A549 (cell line): ENCODE measurements at regions not wholly inside any gene's neighbourhood (a gene's known extent, or its start where the extent isn't known, plus 50 kb on each side); places are given as distances from the start of the nearest gene placed in this dataset.

Experiments
- CTCF ChIP-seq: fragments of >200 bp; sonication (Bioruptor Twin); formaldehyde crosslinking; IDR thresholded peaks from 3 replicates; pipeline ENCODE4 v1.5.1; 2016
- JUNB ChIP-seq: fragments of >200 bp; sonication (Bioruptor Twin); formaldehyde crosslinking; IDR thresholded peaks from 2 replicates; pipeline ENCODE4 v1.6.1; 2016
- KDM1A ChIP-seq: fragments of 200-600 bp; sonication (generic); IDR thresholded peaks from 2 replicates; pipeline ENCODE4 v1.6.1; 2016; ENCODE audit warnings: low read depth, mild to moderate bottlenecking
- MAZ ChIP-seq: fragments of 150-350 bp; IDR thresholded peaks from 2 replicates; pipeline ENCODE4 v1.6.1; 2014; ENCODE audit warnings: antibody characterized with exemption, low read depth, low read length, borderline replicate concordance
- PHF8 ChIP-seq: fragments of 200-600 bp; sonication (generic); IDR thresholded peaks from 2 replicates; pipeline ENCODE4 v1.6.1; 2016; ENCODE audit warnings: low read depth, mild to moderate bottlenecking, antibody characterized with exemption, moderate library complexity, borderline replicate concordance
- POLR2A ChIP-seq: IDR thresholded peaks from 2 replicates; pipeline ENCODE4 v1.6.1; 2012; ENCODE audit warnings: mild to moderate bottlenecking, low read length
- TF ChIP-seq, protein P1 (sequence below): IDR thresholded peaks from 2 replicates; pipeline ENCODE4 v1.6.1; 2012

DNA sequence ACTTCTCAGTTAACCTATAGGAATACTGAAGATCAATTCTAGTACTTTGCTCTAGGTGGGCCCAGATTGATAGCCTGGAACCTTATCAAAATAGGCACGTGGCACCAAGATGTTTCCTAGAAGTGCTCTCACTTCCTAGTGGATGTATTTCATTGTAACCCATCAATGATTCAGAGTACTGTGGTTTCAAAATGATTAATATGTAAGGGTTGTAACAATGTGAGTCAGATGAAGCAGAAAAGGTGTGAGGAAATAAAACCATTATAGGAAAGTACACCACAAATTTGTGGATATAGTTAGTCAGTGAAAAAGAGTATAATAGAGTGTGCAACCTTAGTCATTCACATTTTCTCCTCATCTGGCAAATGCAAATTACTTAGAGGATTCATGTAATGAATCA lies 177.3 kb upstream of the FST start:
- TF ChIP-seq, protein P1, sequence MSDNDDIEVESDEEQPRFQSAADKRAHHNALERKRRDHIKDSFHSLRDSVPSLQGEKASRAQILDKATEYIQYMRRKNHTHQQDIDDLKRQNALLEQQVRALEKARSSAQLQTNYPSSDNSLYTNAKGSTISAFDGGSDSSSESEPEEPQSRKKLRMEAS: no peak
- no peak for TF ChIP-seq POLR2A
- no peak for TF ChIP-seq JUNB
- TF ChIP-seq CTCF: no peak
- TF ChIP-seq PHF8: no peak
- TF ChIP-seq MAZ: no peak
- TF ChIP-seq KDM1A: no peak
